ENCODE measurements at regions not wholly inside any gene's neighbourhood (a gene's known extent, or its start where the extent isn't known, plus 50 kb on each side); places are given as distances from the start of the nearest gene placed in this dataset.

DNA sequence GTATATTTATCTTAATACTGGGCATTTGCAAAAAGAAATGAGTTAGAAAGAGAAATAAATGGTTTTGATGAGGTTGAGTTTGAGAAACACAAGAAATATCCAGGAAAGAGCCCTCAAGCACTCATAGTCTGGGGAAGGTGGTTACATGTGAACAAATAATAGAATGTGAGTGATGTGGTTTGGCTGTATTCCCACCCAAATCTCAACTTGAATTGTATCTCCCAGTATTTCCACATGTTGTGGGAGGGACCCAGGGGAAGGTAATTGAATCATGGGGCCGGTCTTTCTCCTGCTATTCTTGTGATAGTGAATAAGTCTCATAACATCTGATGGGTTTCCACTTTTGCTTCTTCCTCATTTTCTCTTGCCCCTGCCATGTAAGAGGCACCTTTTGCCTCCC is 334.1 kb downstream of the COL12A1 start:
- no peak for TF ChIP-seq CTCF (IDR thresholded peaks at IDR 0.05)
- no peak for TF ChIP-seq POLR2A (IDR thresholded peaks at IDR 0.05)
